Activated CD8-positive, alpha-beta memory T cell treated with anti-CD3 and anti-CD28 coated beads, Interleukin-2, amount 50 U/mL, for 48 hours (primary cell): ENCODE measurements at regions not wholly inside any gene's neighbourhood (a gene's known extent, or its start where the extent isn't known, plus 50 kb on each side); places are given as distances from the start of the nearest gene placed in this dataset.

Source experiments
- DNase-seq: peaks from one replicate; pipeline ENCODE4 v3.0.0-alpha.2; 2020

GRCh38 chr11:29781268-29781667 lies 235.6 kb downstream of the KCNA4 start:
- DNase-seq = no peak

GRCh38 chr11:29780756-29781155 lies 236.1 kb downstream of the KCNA4 start:
- DNase-seq = no peak

- DNase-seq = no peak
Observed at GRCh38 chr11:29773656-29774264, 243.1 kb downstream of the KCNA4 start.

- DNase-seq = no peak
Observed at GRCh38 chr11:29756871-29757270, 260.0 kb downstream of the KCNA4 start.

- DNase-seq = no peak
Observed at GRCh38 chr11:29755474-29755873, 261.4 kb downstream of the KCNA4 start.

GRCh38 chr11:29751618-29752017 lies 265.2 kb downstream of the KCNA4 start:
- no peak for DNase-seq

GRCh38 chr11:29750392-29750791 lies 266.4 kb downstream of the KCNA4 start:
- no peak for DNase-seq

- DNase-seq = no peak
Observed at GRCh38 chr11:29734287-29734686, 282.5 kb downstream of the KCNA4 start.

- DNase-seq = no peak
Observed at GRCh38 chr11:29713831-29714320, 303.0 kb downstream of the KCNA4 start.

- DNase-seq = no peak
Observed at GRCh38 chr11:29712616-29713015, 304.2 kb downstream of the KCNA4 start.

- DNase-seq = no peak
Observed at GRCh38 chr11:29707924-29708323, 308.9 kb downstream of the KCNA4 start.

- no peak for DNase-seq
Observed at GRCh38 chr11:29685361-29685760, 331.5 kb downstream of the KCNA4 start.

GRCh38 chr11:29682856-29683255 lies 334.0 kb downstream of the KCNA4 start:
- no peak for DNase-seq

- no peak for DNase-seq
Observed at GRCh38 chr11:29679996-29680395, 336.8 kb downstream of the KCNA4 start.

GRCh38 chr11:29676993-29677392 lies 339.8 kb downstream of the KCNA4 start:
- no peak for DNase-seq

GRCh38 chr11:29669310-29669709 lies 347.5 kb downstream of the KCNA4 start:
- DNase-seq = no peak

- DNase-seq = no peak
Observed at GRCh38 chr11:29657709-29658108, 359.1 kb downstream of the KCNA4 start.

GRCh38 chr11:29656597-29656996 lies 360.2 kb downstream of the KCNA4 start:
- no peak for DNase-seq

GRCh38 chr11:29645373-29645772 lies 371.5 kb downstream of the KCNA4 start:
- no peak for DNase-seq

GRCh38 chr11:29641201-29641600 lies 375.6 kb downstream of the KCNA4 start:
- no peak for DNase-seq

- no peak for DNase-seq
Observed at GRCh38 chr11:29634744-29635143, 382.1 kb downstream of the KCNA4 start.

- DNase-seq = no peak
Observed at GRCh38 chr11:29634244-29634643, 382.6 kb downstream of the KCNA4 start.

GRCh38 chr11:29629286-29629685 lies 387.5 kb downstream of the KCNA4 start:
- no peak for DNase-seq

GRCh38 chr11:29628609-29629008 lies 388.2 kb downstream of the KCNA4 start:
- no peak for DNase-seq

GRCh38 chr11:29627541-29627940 lies 389.3 kb downstream of the KCNA4 start:
- no peak for DNase-seq
